K562 (cell line): ENCODE measurements at regions not wholly inside any gene's neighbourhood (a gene's known extent, or its start where the extent isn't known, plus 50 kb on each side); places are given as distances from the start of the nearest gene placed in this dataset.

Experiments
- REST ChIP-seq, 2 experiments: fragments of 450-650 bp; formaldehyde crosslinking in 1 of 2; IDR thresholded peaks; 2 replicates each; pipeline versions ENCODE4 v1.4.0 to v1.6.1; 2014 to 2020; ENCODE audit warnings: mild to moderate bottlenecking in 2 of 2, borderline replicate concordance in 1 of 2, low read depth in 1 of 2
- ZNF518B ChIP-seq: fragments of 250-450 bp; sonication (Bioruptor Pico); IDR thresholded peaks from 2 replicates; pipeline ENCODE4 v1.5.0; 2021; ENCODE audit warnings: mild to moderate bottlenecking, moderate library complexity
- ZNF589 ChIP-seq: fragments of 200-800 bp; sonication (Bioruptor generic); IDR thresholded peaks from 2 replicates; pipeline ENCODE4 v1.6.1; 2016; ENCODE audit warnings: low read depth, missing genetic modification characterization, missing compliant biosample characterization

GRCh38 chr7:109073543-109073942 is 503.9 kb downstream of the DNAJB9 start (continued):
- TF ChIP-seq REST (IDR thresholded peaks at IDR 0.05; ENCODE audit: borderline replicate concordance) = no peak
- TF ChIP-seq REST (CRISPR knock-in tag; IDR thresholded peaks at IDR 0.05; ENCODE audit: low read depth) = no peak
- TF ChIP-seq ZNF518B (CRISPR knock-in tag) = no peak
- TF ChIP-seq ZNF589 (CRISPR knock-in tag) = no peak
